VCaP (cell line): ENCODE measurements at regions not wholly inside any gene's neighbourhood (a gene's known extent, or its start where the extent isn't known, plus 50 kb on each side); places are given as distances from the start of the nearest gene placed in this dataset.

Experiments used
- H3K27ac ChIP-seq: fragments of 450-650 bp; 2 replicates; pipeline ENCODE4 v1.5.1; 2017
- TF ChIP-seq, protein P1 (sequence below): fragments of 450-650 bp; conservative IDR thresholded peaks from 2 replicates; pipeline ENCODE4 v1.5.1; 2017; ENCODE audit warnings: mild to moderate bottlenecking, moderate library complexity

DNA sequence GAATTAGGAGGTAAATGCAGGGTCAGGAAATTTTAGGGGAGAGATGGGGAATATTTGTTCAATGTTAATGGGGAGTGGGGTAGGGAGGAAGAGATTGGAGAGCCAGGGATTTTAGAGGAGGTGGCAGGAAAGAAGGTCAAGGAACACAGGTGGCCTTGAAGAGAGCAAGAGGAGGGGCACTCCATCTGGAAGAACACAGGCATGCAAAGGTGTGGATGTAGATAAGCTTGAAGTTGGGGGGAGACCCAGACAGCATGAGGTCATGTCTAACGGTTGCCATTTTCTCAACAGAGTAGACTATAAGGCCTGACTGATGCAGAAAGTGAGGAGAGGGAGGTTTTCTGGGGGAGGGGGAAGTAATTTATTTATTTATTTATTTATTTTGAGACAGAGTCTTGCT, 77.5 kb downstream of the MAIP1 start:
- TF ChIP-seq, protein P1, sequence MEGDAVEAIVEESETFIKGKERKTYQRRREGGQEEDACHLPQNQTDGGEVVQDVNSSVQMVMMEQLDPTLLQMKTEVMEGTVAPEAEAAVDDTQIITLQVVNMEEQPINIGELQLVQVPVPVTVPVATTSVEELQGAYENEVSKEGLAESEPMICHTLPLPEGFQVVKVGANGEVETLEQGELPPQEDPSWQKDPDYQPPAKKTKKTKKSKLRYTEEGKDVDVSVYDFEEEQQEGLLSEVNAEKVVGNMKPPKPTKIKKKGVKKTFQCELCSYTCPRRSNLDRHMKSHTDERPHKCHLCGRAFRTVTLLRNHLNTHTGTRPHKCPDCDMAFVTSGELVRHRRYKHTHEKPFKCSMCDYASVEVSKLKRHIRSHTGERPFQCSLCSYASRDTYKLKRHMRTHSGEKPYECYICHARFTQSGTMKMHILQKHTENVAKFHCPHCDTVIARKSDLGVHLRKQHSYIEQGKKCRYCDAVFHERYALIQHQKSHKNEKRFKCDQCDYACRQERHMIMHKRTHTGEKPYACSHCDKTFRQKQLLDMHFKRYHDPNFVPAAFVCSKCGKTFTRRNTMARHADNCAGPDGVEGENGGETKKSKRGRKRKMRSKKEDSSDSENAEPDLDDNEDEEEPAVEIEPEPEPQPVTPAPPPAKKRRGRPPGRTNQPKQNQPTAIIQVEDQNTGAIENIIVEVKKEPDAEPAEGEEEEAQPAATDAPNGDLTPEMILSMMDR = no peak
- no peak overlapping the region for H3K27ac ChIP-seq

DNA sequence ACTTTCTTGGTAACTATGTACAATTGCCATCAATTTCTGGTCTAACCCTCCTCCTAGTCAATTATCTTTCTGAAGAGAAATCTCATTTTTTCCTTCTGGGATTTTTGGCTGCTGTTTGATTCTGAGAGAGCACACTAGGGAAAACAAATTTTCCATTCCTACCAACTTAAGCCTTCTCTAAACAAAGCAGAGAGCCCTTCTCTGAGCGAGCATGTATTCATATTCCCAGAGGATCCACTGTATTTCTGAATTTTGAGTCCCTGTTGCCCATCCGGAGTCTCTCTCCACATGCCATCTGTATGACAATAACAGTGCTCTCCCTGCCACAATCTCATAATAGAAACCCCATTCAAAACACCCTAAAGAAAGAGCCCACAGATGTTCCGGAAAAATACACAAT, 78.5 kb downstream of the MAIP1 start:
- TF ChIP-seq, protein P1 = no peak
- peak overlapping the region; percentile 35; the same call in 1 of the 2 replicates for H3K27ac ChIP-seq

DNA sequence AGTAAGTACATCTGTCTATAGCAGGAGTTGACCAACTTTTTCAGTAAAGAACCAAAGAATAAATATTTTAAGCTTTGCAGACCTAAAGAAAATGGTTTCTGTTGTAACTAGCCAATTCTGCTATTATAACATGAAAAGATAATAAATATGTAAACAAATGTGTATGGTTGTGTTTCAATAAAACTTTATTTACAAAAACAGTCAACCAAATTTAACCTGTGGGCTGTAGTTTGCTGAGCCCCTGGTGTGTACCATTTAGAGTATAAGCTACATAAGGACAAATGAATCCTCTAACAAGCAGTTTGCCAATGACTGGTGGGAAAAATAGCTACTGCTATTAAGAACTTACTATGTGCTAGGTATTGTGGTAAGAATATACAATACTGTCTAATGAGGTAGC, 79.4 kb downstream of the MAIP1 start:
- no peak overlapping the region; the same call in 1 of the 2 replicates for H3K27ac ChIP-seq
- TF ChIP-seq, protein P1 = no peak

DNA sequence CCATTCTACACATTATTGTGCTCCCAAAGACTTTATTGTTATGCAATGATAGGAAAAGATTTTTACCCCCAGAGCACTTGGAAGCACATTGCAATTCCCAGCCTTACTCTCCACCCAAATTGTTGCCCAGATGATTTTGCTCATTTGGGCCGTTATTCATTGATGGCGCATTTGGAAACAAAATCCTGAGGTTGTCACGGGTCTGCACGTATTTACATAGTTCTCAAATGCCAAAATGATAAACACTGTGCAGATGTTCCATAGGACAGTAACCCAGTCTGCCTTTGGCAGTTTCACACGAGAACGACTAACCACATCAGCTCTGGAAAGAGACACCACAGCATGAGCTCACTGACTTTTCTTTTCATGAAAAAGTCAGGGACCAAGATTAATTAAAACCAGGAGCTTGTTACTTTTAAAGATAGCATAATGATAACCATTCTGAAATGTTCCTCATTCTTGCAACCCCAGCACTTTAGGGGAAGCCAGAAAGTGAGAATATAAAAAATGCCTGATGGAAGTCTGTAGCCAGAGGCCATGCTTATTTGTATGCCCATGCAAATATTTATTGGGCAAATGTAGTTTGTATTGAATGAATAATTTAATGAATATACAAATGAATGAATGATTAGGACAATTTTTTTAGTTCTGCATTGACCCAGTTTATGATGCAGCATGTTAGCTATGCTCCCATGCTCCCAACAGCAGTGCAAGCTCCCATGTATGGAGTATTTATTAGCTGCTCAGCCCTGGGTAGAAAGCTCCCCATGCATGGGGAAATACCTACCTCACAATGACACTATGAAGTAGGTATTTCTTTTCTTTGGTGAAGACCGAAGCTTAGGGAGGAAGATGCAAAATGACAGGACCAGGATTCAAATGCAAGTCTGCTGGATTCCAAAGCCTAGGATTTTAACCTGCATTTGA, 84.6 kb downstream of the MAIP1 start:
- no peak overlapping the region for H3K27ac ChIP-seq

DNA sequence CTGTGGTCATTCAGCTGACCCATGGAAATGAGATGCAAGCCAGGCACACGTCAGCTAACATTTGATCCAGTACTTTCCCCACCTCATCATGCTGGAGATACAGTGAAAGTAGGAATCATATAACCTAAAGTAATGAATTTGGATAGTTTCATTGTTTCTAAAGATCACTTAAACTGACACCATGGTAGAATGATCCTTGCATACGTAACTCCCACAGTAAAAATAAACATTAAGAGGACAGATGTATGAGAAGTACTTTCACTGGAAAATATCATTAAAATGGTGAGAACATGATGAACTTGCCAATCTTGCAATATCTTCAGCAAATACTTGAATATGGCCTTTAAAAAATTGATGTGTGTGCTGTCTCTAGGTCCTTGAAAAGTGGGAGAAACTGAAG, 85.4 kb downstream of the MAIP1 start:
- TF ChIP-seq, protein P1 = no peak
- no peak overlapping the region for H3K27ac ChIP-seq

More for the DNA sequence above, 84.6 kb downstream of the MAIP1 start:
- TF ChIP-seq, protein P1 = no peak

DNA sequence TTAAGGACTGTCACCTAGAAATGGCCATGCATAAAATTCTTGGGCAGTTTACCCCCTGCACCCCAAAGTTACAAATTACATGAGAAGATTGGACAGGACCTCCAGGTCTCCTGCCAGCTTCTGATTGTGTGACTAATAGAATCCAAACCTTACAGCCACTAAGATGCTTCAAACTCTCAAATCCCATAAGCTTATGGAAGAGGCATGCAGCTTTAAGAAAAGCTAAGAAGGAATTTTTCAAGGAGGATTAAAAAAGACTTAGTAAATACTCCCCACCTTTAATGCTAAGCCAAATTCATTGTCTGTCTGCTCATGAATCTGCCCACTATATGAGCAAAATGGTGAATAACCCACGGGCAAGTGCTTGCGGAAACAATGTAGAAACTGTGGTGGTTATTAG, 86.3 kb downstream of the MAIP1 start:
- H3K27ac ChIP-seq = no peak overlapping the region
- TF ChIP-seq, protein P1 = no peak

DNA sequence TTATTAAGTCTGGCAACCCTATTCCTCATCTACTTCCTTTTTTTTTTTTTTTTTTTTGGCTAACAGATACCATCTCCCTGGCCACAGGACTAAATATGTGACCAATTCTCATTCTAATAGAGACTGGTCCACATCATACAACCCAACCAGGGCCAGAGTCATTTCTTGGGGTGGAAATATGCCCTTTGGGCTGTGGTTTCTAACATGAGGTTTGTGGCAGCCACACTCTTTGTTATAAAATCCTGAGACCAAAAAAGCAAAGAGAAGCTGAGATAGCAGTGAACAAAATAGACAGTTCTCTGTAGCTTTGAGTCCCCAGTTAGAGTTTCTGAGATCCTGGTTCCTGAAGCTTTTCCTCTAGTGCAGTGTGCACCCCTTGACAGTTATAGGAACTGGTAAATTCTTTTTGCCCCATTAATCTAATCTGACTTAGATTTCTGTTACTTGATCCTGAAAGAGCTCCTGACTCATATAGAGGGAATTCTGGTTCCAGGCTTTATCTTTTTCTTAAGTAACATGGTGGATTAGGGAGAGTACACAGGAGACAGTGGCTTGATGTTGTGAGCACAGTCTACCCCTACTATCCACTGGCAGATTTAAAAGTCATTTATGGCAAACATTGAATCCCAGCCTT, 86.8 kb downstream of the MAIP1 start:
- no peak overlapping the region for H3K27ac ChIP-seq
- TF ChIP-seq, protein P1 = no peak
